ENCODE measurements at regions not wholly inside any gene's neighbourhood (a gene's known extent, or its start where the extent isn't known, plus 50 kb on each side); places are given as distances from the start of the nearest gene placed in this dataset.

DNA sequence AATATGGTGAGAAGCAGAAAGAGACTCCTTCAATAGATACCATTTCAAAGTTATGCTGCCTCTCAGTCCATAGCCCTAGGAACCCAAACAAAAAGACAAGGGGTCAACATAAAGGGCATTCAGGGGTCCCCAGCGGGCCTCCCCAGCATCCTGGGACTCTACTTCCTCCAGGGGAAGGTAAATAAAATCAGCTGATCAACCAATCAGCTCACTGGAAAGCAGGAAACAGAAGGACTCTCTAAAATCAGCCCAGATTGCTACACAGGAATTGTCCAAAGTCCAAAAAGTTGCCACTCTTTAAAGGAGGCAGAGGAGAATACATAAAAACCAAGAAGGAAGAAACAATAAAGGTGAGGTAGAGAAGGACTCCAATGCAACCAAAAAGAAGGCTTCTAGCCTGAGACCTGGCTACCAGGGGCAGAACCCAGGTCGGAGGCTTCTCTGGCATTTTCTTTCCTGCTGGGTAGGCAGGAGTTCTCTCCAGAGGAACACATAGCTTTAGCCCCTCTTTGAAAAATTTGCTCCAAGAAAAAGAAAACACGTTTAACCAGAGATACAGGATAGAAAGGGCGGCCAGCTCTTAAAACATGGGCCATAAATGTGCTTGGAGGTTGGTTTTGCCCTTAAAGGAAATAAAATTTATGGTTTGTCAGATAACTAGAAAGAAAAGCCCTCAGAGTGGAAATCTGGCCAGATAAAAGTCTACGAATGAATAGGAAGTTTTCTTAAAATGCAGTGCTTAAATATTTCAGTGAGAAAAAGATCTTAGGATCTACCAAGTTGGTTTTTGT lies 404.6 kb downstream of the SOX9 start:
- ATAC-seq: no peak
- intact Hi-C loops (cut with DNase I): no loop called here
- no peak for DNase-seq

DNA sequence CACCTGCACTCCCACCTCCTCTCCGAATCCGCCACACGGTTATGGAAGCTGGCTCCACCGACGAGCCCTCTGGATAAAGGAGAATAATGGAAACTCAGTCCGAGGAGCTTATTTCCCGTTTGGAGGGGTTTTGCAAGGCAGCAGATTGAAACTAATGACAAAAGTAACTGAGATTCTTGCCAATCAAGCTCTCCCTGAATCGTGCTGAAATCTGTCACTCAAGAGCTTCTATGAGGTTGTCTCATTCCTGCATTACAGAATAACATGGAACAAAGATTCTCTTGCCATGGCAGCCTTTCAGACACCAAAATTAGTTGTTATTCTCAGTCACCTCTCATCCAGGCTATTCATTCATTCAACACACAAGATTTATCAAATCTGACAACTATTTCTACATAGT lies 405.9 kb downstream of the SOX9 start:
- intact Hi-C loops (cut with DNase I): no loop called here
- H3K27me3 ChIP-seq: no peaks in the 10 kb centered on the region
- ATAC-seq (no peak), DNase-seq (no peak)
- no peaks in the 10 kb centered on the region for H3K4me1 ChIP-seq
- TF ChIP-seq, protein P1, sequence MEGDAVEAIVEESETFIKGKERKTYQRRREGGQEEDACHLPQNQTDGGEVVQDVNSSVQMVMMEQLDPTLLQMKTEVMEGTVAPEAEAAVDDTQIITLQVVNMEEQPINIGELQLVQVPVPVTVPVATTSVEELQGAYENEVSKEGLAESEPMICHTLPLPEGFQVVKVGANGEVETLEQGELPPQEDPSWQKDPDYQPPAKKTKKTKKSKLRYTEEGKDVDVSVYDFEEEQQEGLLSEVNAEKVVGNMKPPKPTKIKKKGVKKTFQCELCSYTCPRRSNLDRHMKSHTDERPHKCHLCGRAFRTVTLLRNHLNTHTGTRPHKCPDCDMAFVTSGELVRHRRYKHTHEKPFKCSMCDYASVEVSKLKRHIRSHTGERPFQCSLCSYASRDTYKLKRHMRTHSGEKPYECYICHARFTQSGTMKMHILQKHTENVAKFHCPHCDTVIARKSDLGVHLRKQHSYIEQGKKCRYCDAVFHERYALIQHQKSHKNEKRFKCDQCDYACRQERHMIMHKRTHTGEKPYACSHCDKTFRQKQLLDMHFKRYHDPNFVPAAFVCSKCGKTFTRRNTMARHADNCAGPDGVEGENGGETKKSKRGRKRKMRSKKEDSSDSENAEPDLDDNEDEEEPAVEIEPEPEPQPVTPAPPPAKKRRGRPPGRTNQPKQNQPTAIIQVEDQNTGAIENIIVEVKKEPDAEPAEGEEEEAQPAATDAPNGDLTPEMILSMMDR (IDR thresholded peaks at IDR 0.05): no peak
- H3K36me3 ChIP-seq: no peaks in the 10 kb centered on the region
- H3K9me3 ChIP-seq: no peaks in the 10 kb centered on the region
- H3K4me3 ChIP-seq: no peak overlapping the region
- H3K27ac ChIP-seq: no peak overlapping the region

More for the DNA sequence above, 404.6 kb downstream of the SOX9 start:
- H3K9me3 ChIP-seq: no peaks in the 10 kb centered on the region
- H3K36me3 ChIP-seq: no peaks in the 10 kb centered on the region
- TF ChIP-seq, protein P1 (IDR thresholded peaks at IDR 0.05): no peak
- no peak overlapping the region for H3K27ac ChIP-seq
- H3K27me3 ChIP-seq: no peaks in the 10 kb centered on the region
- no peak overlapping the region for H3K4me3 ChIP-seq
- H3K4me1 ChIP-seq: no peaks in the 10 kb centered on the region

DNA sequence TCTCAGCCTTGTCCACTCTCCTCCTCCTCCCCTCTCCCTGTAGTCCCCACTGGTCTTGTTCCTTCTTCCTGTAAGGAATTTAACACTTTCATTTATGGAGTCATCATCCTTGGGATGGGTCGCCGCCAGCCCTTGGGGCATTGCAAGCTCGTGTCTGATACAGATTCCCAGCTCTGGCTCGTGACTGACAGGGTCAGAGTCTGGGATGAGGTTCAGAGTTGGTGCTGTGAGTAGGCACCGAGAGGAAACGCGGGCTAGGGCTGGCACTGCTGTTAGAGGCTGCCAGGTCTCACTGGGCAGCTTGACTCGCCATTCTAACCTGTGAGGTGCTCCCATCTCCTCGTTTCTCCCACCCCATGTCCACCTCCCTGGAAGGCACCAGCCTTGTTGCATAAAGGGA lies 407.0 kb downstream of the SOX9 start:
- H3K27ac ChIP-seq: no peak overlapping the region
- no peaks in the 10 kb centered on the region for H3K27me3 ChIP-seq
- DNase-seq (no peak), ATAC-seq (no peak)
- H3K36me3 ChIP-seq: no peaks in the 10 kb centered on the region
- H3K9me3 ChIP-seq: no peaks in the 10 kb centered on the region
- intact Hi-C loops (cut with DNase I): no loop called here
- no peaks in the 10 kb centered on the region for H3K4me1 ChIP-seq
- TF ChIP-seq, protein P1 (IDR thresholded peaks at IDR 0.05): no peak
- no peak overlapping the region for H3K4me3 ChIP-seq

DNA sequence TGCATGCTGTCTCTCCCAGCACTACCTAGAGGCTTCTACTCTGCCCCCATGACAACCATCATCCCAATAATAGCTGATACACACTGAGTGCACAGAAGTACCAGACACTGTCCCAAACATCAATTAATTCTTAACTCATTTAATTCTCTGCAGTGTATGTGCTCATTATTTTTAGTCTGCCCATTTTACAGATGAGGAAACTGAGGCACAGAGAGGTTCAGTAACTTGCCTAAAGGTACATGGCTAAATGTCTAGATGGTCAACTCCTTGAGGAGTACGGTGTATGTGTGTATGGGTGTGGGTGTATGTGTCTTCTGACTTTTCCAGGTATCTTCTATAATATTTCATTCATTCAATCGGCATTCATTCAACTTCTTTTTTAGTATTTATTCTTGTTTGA lies 407.9 kb downstream of the SOX9 start:
- no peak for ATAC-seq
- TF ChIP-seq, protein P1 (IDR thresholded peaks at IDR 0.05): no peak
- H3K27me3 ChIP-seq: no peaks in the 10 kb centered on the region
- H3K4me3 ChIP-seq: no peak overlapping the region
- intact Hi-C loops (cut with DNase I): no loop called here
- H3K36me3 ChIP-seq: no peaks in the 10 kb centered on the region
- H3K4me1 ChIP-seq: no peaks in the 10 kb centered on the region
- no peak overlapping the region for H3K27ac ChIP-seq
- H3K9me3 ChIP-seq: no peaks in the 10 kb centered on the region
- no peak for DNase-seq

DNA sequence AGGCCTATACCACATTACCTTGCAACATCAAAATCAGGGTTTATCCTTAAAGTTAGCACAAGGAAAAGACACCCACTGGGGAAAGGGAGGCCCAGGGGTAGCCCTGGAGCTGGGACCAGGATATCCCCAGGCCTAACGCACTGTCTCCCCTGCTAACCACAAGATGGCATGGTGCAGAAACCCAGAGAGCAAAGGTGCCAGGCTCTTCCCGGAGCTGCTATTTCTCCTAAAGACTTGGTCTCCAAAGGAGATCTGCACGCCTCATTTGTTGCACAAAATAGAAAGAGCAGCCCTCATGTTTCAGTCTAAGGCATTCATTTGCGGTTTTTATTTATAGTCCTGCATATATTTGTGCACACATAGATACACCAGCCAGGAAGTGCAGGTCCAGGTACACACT lies 408.6 kb downstream of the SOX9 start:
- Histone ChIP-seq H3K27ac (no peak overlapping the region), H3K27me3 (no peaks in the 10 kb centered on the region), H3K4me3 (no peak overlapping the region), H3K36me3 (no peaks in the 10 kb centered on the region), H3K4me1 (no peaks in the 10 kb centered on the region), H3K9me3 (no peaks in the 10 kb centered on the region)
- intact Hi-C loops (cut with DNase I): no loop called here
- DNase-seq: no peak
- TF ChIP-seq, protein P1 (IDR thresholded peaks at IDR 0.05): no peak
- ATAC-seq: no peak
